HCT116 (cell line): ENCODE measurements at regions not wholly inside any gene's neighbourhood (a gene's known extent, or its start where the extent isn't known, plus 50 kb on each side); places are given as distances from the start of the nearest gene placed in this dataset.

Experiments
- ATAC-seq: fragments of 200-7000 bp; cut with Tn5 transposase; 2 replicates; pipeline ENCODE4 v1.9.1; 2020; ENCODE audit warnings: mild to moderate bottlenecking, moderate library complexity
- BruUV-seq: library from RNA; stranded (reverse); fragments of 400-500 nt; replicated peaks from 2 replicates; lab custom pipeline; 2021; lab: Mats Ljungman, UMichigan
- CTCF ChIA-PET: fragments of 300-600 bp; sonication (Branson Sonifier 250); formaldehyde crosslinking; loops from one replicate; lab custom pipeline; 2021; ENCODE audit warnings: antibody characterized with exemption; lab: Charles Lee
- POLR2A ChIA-PET: fragments of 300-600, 350-600 bp; sonication (Branson Sonifier 250); formaldehyde crosslinking; loops from one replicate; lab custom pipeline; 2021; ENCODE audit warnings: antibody characterized with exemption; lab: Charles Lee
- RAD21 ChIA-PET, 2 experiments: fragments of 300-600 bp; sonication (Branson Sonifier 250); formaldehyde crosslinking; loops; one replicate each; lab custom pipeline; 2023; ENCODE audit warnings: low total read pairs in 2 of 2; ENCODE audit not compliant: uncharacterized antibody in 2 of 2, unreplicated experiment in 2 of 2, low non-redundant PET in 1 of 2; lab: Charles Lee
- DNase-seq: peaks from one replicate; pipeline ENCODE4 v3.0.0-alpha.2; 2010; ENCODE audit warnings: low read depth, low spot score
- H2AFZ ChIP-seq: fragments of 200-600 bp; shearing (Covaris generic), sonication (generic); 2 replicates; pipeline ENCODE4 v1.6.1; 2017; ENCODE audit warnings: low read depth, mixed run types, mixed read lengths, antibody characterized with exemption, low read length; ENCODE audit not compliant: poor library complexity, severe bottlenecking
- H3K27ac ChIP-seq: 2 replicates; pipeline ENCODE4 v1.5.1; 2012; ENCODE audit warnings: low read depth, low read length
- H3K27me3 ChIP-seq: fragments of 200-600 bp; sonication (generic); 2 replicates; pipeline ENCODE4 v1.6.1; 2016; ENCODE audit warnings: mixed run types, low read length, mixed read lengths; ENCODE audit not compliant: insufficient read depth
- H3K36me3 ChIP-seq, 2 experiments: fragments of 200-500 bp in 1 of 2; fragments of 200-600 bp in 1 of 2; sonication (Bioruptor generic) in 1 of 2; sonication (generic) in 1 of 2; 2 replicates each; pipeline versions ENCODE4 v1.5.1 to v1.6.1; 2014 to 2016; ENCODE audit warnings: low read length in 2 of 2, inconsistent platforms in 1 of 2, mixed read lengths in 1 of 2, mixed run types in 1 of 2; ENCODE audit not compliant: insufficient read depth in 2 of 2, control insufficient read depth in 1 of 2
- H3K4me1 ChIP-seq, 2 experiments: fragments of 200-600 bp in 1 of 2; sonication (generic) in 1 of 2; 2 replicates each; pipeline versions ENCODE4 v1.5.1 to v1.6.1; 2012 to 2017; ENCODE audit warnings: low read length in 2 of 2, inconsistent platforms in 1 of 2, mild to moderate bottlenecking in 1 of 2, mixed read lengths in 1 of 2, mixed run types in 1 of 2, moderate library complexity in 1 of 2; ENCODE audit not compliant: insufficient read depth in 2 of 2, control insufficient read depth in 1 of 2
- H3K4me2 ChIP-seq: fragments of 200-600 bp; sonication (generic); 2 replicates; pipeline ENCODE4 v1.6.1; 2017; ENCODE audit warnings: mixed run types, low read length, mixed read lengths
- H3K4me3 ChIP-seq, 2 experiments: fragments of 200-600 bp in 1 of 2; sonication (generic) in 1 of 2; replicated peaks in 1 of 2; 2 replicates each; pipeline ENCODE4 v1.5.1; 2011 to 2016; ENCODE audit warnings: low read length in 2 of 2, control low read depth in 1 of 2, low read depth in 1 of 2, mild to moderate bottlenecking in 1 of 2, mixed read lengths in 1 of 2, mixed run types in 1 of 2
- H3K79me2 ChIP-seq: fragments of 200-600 bp; sonication (generic); 2 replicates; pipeline ENCODE4 v1.6.1; 2017; ENCODE audit warnings: mild to moderate bottlenecking, mixed run types, low read length, moderate library complexity, mixed read lengths; ENCODE audit not compliant: insufficient read depth
- H3K9ac ChIP-seq: fragments of 200-600 bp; sonication (generic); 2 replicates; pipeline ENCODE4 v1.6.1; 2016; ENCODE audit warnings: low read length, mixed read lengths
- H3K9me2 ChIP-seq: fragments of 200-600 bp; sonication (generic), shearing (Covaris generic); 2 replicates; pipeline ENCODE4 v1.6.1; 2017; ENCODE audit warnings: mixed run types, mild to moderate bottlenecking, moderate library complexity; ENCODE audit not compliant: insufficient read depth
- H3K9me3 ChIP-seq, 2 experiments: fragments of 200-500 bp in 1 of 2; fragments of 200-600 bp in 1 of 2; sonication (Bioruptor generic) in 1 of 2; sonication (generic) in 1 of 2; 2 replicates each; pipeline ENCODE4 v1.6.1; 2014 to 2017; ENCODE audit warnings: low read length in 2 of 2, mixed read lengths in 2 of 2, inconsistent platforms in 1 of 2, low read depth in 1 of 2, mild to moderate bottlenecking in 1 of 2, mixed run types in 1 of 2, moderate library complexity in 1 of 2; ENCODE audit not compliant: control insufficient read depth in 1 of 2, insufficient read depth in 1 of 2
- H4K20me1 ChIP-seq: fragments of 200-600 bp; sonication (generic), shearing (Covaris generic); 2 replicates; pipeline ENCODE4 v1.6.1; 2017; ENCODE audit warnings: mixed run types, mild to moderate bottlenecking, moderate library complexity; ENCODE audit not compliant: insufficient read depth
- ATF3 ChIP-seq: IDR thresholded peaks from 2 replicates; pipeline ENCODE4 v1.6.1; 2012
- CEBPB ChIP-seq: IDR thresholded peaks from 2 replicates; pipeline ENCODE4 v1.6.1; 2012; ENCODE audit warnings: low read depth
- CTCF ChIP-seq, 3 experiments: fragments of 200-600 bp in 1 of 3; sonication (generic) in 1 of 3; IDR thresholded peaks in 2 of 3; conservative IDR thresholded peaks in 1 of 3; 2 replicates each; pipeline ENCODE4 v1.5.1; 2012 to 2017; ENCODE audit warnings: low read depth in 2 of 3, low read length in 2 of 3, antibody characterized with exemption in 1 of 3, borderline replicate concordance in 1 of 3, control low read depth in 1 of 3, mild to moderate bottlenecking in 1 of 3, mixed read lengths in 1 of 3, mixed run types in 1 of 3, moderate library complexity in 1 of 3; ENCODE audit not compliant: insufficient read depth in 1 of 3
- ELF1 ChIP-seq: IDR thresholded peaks from 2 replicates; pipeline ENCODE4 v1.6.1; 2012; ENCODE audit warnings: low read depth, borderline replicate concordance
- EZH2 ChIP-seq: fragments of 200-600 bp; sonication (generic); IDR thresholded peaks from 2 replicates; pipeline ENCODE4 v1.6.1; 2017; ENCODE audit warnings: antibody characterized with exemption, mixed run types
- JUND ChIP-seq: IDR thresholded peaks from 2 replicates; pipeline ENCODE4 v1.6.1; 2012
- POLR2A ChIP-seq: IDR thresholded peaks from 2 replicates; pipeline ENCODE4 v1.7.0; 2011; ENCODE audit warnings: borderline replicate concordance; ENCODE audit not compliant: insufficient read depth, insufficient read length; ENCODE audit errors: extremely low read depth
- RAD21 ChIP-seq: IDR thresholded peaks from 2 replicates; pipeline ENCODE4 v1.6.1; 2012; ENCODE audit warnings: low read depth, mild to moderate bottlenecking
- REST ChIP-seq: IDR thresholded peaks from 2 replicates; pipeline ENCODE4 v1.6.1; 2012; ENCODE audit warnings: low read depth
- SRF ChIP-seq: IDR thresholded peaks from 2 replicates; pipeline ENCODE4 v1.6.1; 2012; ENCODE audit warnings: low read depth
- intact Hi-C: fragments of 100-400 bp; cut with micrococcal nuclease; formaldehyde crosslinking; loops from 2 replicates; pipeline ENCODE4 v1.10.0; 2022

GRCh38 chr7:136079478-136079892 is 102.3 kb upstream of the MTPN start:
- TF ChIP-seq CTCF (IDR thresholded peaks at IDR 0.05 in 2 of 3, conservative IDR thresholded peaks at IDR 0.05 in 1 of 3; ENCODE audit: borderline replicate concordance in 1 of 3, insufficient read depth in 1 of 3, low read depth in 2 of 3, low read length in 2 of 3), result no peak
- TF ChIP-seq CEBPB, result no peak
- no peak for TF ChIP-seq RAD21
- TF ChIP-seq JUND, result no peak
- no peak for TF ChIP-seq ATF3
- no peak for TF ChIP-seq ELF1
- TF ChIP-seq REST, result no peak
- TF ChIP-seq SRF, result no peak
- no peak for TF ChIP-seq EZH2
- no peak for TF ChIP-seq POLR2A
- Histone ChIP-seq H3K27ac (no peak overlapping the region), H4K20me1 (no peaks in the 10 kb centered on the region), H3K4me2 (no peak overlapping the region), H3K9me3 (no peaks in the 10 kb centered on the region), H3K36me3 (no peaks in the 10 kb centered on the region), H2AFZ (no peak overlapping the region), H3K9ac (no peak overlapping the region), H3K79me2 (no peaks in the 10 kb centered on the region), H3K9me2 (no peaks in the 10 kb centered on the region), H3K4me3 (no peak overlapping the region), H3K4me1 (no peaks in the 10 kb centered on the region), H3K27me3 (no peaks in the 10 kb centered on the region)
- no peak for DNase-seq
- ATAC-seq, result no peak
- BruUV-seq, result no TSS peak
- CTCF ChIA-PET, result no interaction called here
- intact Hi-C loops, result no loop called here
- RAD21 ChIA-PET, result no interaction called here
- POLR2A ChIA-PET, result no interaction called here
